ENCODE measurements at regions not wholly inside any gene's neighbourhood (a gene's known extent, or its start where the extent isn't known, plus 50 kb on each side); places are given as distances from the start of the nearest gene placed in this dataset.

DNA sequence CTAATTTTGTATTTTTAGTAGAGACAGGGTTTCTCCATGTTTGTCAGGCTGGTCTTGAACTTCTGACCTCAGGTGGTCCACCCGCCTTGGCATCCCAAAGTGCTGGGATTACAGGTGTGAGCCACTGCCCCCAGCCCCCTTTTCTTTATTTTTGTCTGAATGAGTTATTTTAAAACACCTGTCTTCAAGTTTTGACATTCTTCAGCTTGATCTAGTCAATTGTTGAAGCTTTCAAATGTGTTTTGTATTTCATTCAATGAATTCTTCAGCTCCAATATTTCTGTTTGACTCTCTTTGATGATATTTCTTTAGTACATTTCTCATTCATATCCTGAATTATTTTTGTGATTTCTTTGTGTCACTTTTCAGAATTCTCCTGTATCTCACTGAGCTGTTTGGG is 486.2 kb downstream of the DMAC1 start:
- TF ChIP-seq POLR2A (IDR thresholded peaks at IDR 0.05; ENCODE audit: low read length) = no peak
- no peak for TF ChIP-seq GATA1 (IDR thresholded peaks at IDR 0.05; ENCODE audit: low read depth, low read length)
